ENCODE measurements at regions not wholly inside any gene's neighbourhood (a gene's known extent, or its start where the extent isn't known, plus 50 kb on each side); places are given as distances from the start of the nearest gene placed in this dataset.

- ATAC-seq (no peak), DNase-seq (ENCODE audit: low spot score) (no peak)
- peaks cover 14% of the 10 kb centered on the region for H3K9me3 Mint-ChIP-seq
- H3K27ac Mint-ChIP-seq, result no peak overlapping the region
- peaks cover 6% of the 10 kb centered on the region for H3K36me3 Mint-ChIP-seq
- H3K4me1 Mint-ChIP-seq (ENCODE audit: low read depth in 2 of 2), result no peaks in the 10 kb centered on the region
- no peaks in the 10 kb centered on the region for H3K27me3 Mint-ChIP-seq
- no peak overlapping the region for H3K4me3 Mint-ChIP-seq
Observed at GRCh38 chr4:160810424-160810823, 1353.4 kb downstream of the FSTL5 start.

GRCh38 chr4:160810941-160811340 is 1352.9 kb downstream of the FSTL5 start:
- Mint-ChIP-seq H3K4me3 (no peak overlapping the region), H3K9me3 (peaks cover 14% of the 10 kb centered on the region), H3K27ac (no peak overlapping the region), H3K27me3 (no peaks in the 10 kb centered on the region), H3K36me3 (peaks cover 6% of the 10 kb centered on the region), H3K4me1 (ENCODE audit: low read depth in 2 of 2) (no peaks in the 10 kb centered on the region)
- ATAC-seq (no peak), DNase-seq (ENCODE audit: low spot score) (no peak)

GRCh38 chr4:160811956-160812355 is 1351.8 kb downstream of the FSTL5 start:
- DNase-seq (ENCODE audit: low spot score), result no peak
- Mint-ChIP-seq H3K4me3 (no peak overlapping the region), H3K27ac (no peak overlapping the region), H3K27me3 (no peaks in the 10 kb centered on the region), H3K4me1 (ENCODE audit: low read depth in 2 of 2) (no peaks in the 10 kb centered on the region), H3K36me3 (peaks cover 6% of the 10 kb centered on the region), H3K9me3 (peaks cover 12% of the 10 kb centered on the region)
- no peak for ATAC-seq

- no peaks in the 10 kb centered on the region for H3K36me3 Mint-ChIP-seq
- ATAC-seq (no peak), DNase-seq (ENCODE audit: low spot score) (no peak)
- H3K27ac Mint-ChIP-seq, result no peak overlapping the region
- H3K27me3 Mint-ChIP-seq, result no peaks in the 10 kb centered on the region
- H3K4me3 Mint-ChIP-seq, result no peak overlapping the region
- peaks cover 7% of the 10 kb centered on the region for H3K9me3 Mint-ChIP-seq
- H3K4me1 Mint-ChIP-seq (ENCODE audit: low read depth in 2 of 2), result no peaks in the 10 kb centered on the region
Observed at GRCh38 chr4:160814726-160815125, 1349.1 kb downstream of the FSTL5 start.

GRCh38 chr4:160818571-160818970 is 1345.2 kb downstream of the FSTL5 start:
- Mint-ChIP-seq H3K4me1 (ENCODE audit: low read depth in 2 of 2) (no peaks in the 10 kb centered on the region), H3K27ac (no peak overlapping the region), H3K4me3 (no peak overlapping the region), H3K27me3 (no peaks in the 10 kb centered on the region), H3K9me3 (peaks cover 17% of the 10 kb centered on the region), H3K36me3 (peaks cover 7% of the 10 kb centered on the region)
- no peak for ATAC-seq
- DNase-seq (ENCODE audit: low spot score), result no peak

- Mint-ChIP-seq H3K9me3 (peaks cover 15% of the 10 kb centered on the region), H3K4me3 (no peak overlapping the region), H3K27me3 (no peaks in the 10 kb centered on the region), H3K4me1 (ENCODE audit: low read depth in 2 of 2) (no peaks in the 10 kb centered on the region), H3K36me3 (peaks cover 7% of the 10 kb centered on the region), H3K27ac (no peak overlapping the region)
- DNase-seq (ENCODE audit: low spot score), result no peak
- ATAC-seq, result no peak
Observed at GRCh38 chr4:160819791-160820190, 1344.0 kb downstream of the FSTL5 start.

GRCh38 chr4:160824481-160824880 is 1339.3 kb downstream of the FSTL5 start:
- H3K9me3 Mint-ChIP-seq, result peaks cover 22% of the 10 kb centered on the region
- DNase-seq (ENCODE audit: low spot score), result no peak
- no peak overlapping the region for H3K27ac Mint-ChIP-seq
- H3K36me3 Mint-ChIP-seq, result peaks cover 7% of the 10 kb centered on the region
- H3K4me3 Mint-ChIP-seq, result no peak overlapping the region
- H3K27me3 Mint-ChIP-seq, result no peaks in the 10 kb centered on the region
- no peaks in the 10 kb centered on the region for H3K4me1 Mint-ChIP-seq (ENCODE audit: low read depth in 2 of 2)
- no peak for ATAC-seq

GRCh38 chr4:160825644-160826338 is 1338.0 kb downstream of the FSTL5 start:
- ATAC-seq, result no peak
- H3K36me3 Mint-ChIP-seq, result peaks cover 7% of the 10 kb centered on the region
- no peak for DNase-seq (ENCODE audit: low spot score)
- no peak overlapping the region for H3K4me3 Mint-ChIP-seq
- H3K4me1 Mint-ChIP-seq (ENCODE audit: low read depth in 2 of 2), result no peaks in the 10 kb centered on the region
- H3K27me3 Mint-ChIP-seq, result no peaks in the 10 kb centered on the region
- H3K9me3 Mint-ChIP-seq, result peaks cover 17% of the 10 kb centered on the region
- H3K27ac Mint-ChIP-seq, result no peak overlapping the region

- peaks cover 7% of the 10 kb centered on the region for H3K36me3 Mint-ChIP-seq
Observed at GRCh38 chr4:160826339-160826679, 1337.5 kb downstream of the FSTL5 start.

GRCh38 chr4:160831165-160831922 is 1332.5 kb downstream of the FSTL5 start:
- DNase-seq (ENCODE audit: low spot score) (no peak), ATAC-seq (no peak)
- peaks cover 7% of the 10 kb centered on the region for H3K9me3 Mint-ChIP-seq
- H3K4me1 Mint-ChIP-seq (ENCODE audit: low read depth in 2 of 2), result no peaks in the 10 kb centered on the region
- no peak overlapping the region for H3K4me3 Mint-ChIP-seq
- no peak overlapping the region for H3K27ac Mint-ChIP-seq
- H3K27me3 Mint-ChIP-seq, result no peaks in the 10 kb centered on the region
- H3K36me3 Mint-ChIP-seq, result no peaks in the 10 kb centered on the region

More at GRCh38 chr4:160826339-160826679, 1337.5 kb downstream of the FSTL5 start:
- DNase-seq (ENCODE audit: low spot score) (no peak), ATAC-seq (no peak)
- peaks cover 14% of the 10 kb centered on the region for H3K9me3 Mint-ChIP-seq
- no peak overlapping the region for H3K27ac Mint-ChIP-seq
- no peaks in the 10 kb centered on the region for H3K27me3 Mint-ChIP-seq
- H3K4me1 Mint-ChIP-seq (ENCODE audit: low read depth in 2 of 2), result no peaks in the 10 kb centered on the region
- H3K4me3 Mint-ChIP-seq, result no peak overlapping the region

GRCh38 chr4:160835789-160836188 is 1328.0 kb downstream of the FSTL5 start:
- no peak overlapping the region for H3K27ac Mint-ChIP-seq
- H3K4me1 Mint-ChIP-seq (ENCODE audit: low read depth in 2 of 2), result no peaks in the 10 kb centered on the region
- H3K36me3 Mint-ChIP-seq, result no peaks in the 10 kb centered on the region
- DNase-seq (ENCODE audit: low spot score) (no peak), ATAC-seq (no peak)
- H3K4me3 Mint-ChIP-seq, result no peak overlapping the region
- peaks cover 3% of the 10 kb centered on the region for H3K9me3 Mint-ChIP-seq
- no peaks in the 10 kb centered on the region for H3K27me3 Mint-ChIP-seq

- no peaks in the 10 kb centered on the region for H3K27me3 Mint-ChIP-seq
- ATAC-seq, result no peak
- no peak for DNase-seq (ENCODE audit: low spot score)
- no peak overlapping the region for H3K4me3 Mint-ChIP-seq
- no peak overlapping the region for H3K27ac Mint-ChIP-seq
- H3K36me3 Mint-ChIP-seq, result no peaks in the 10 kb centered on the region
- no peaks in the 10 kb centered on the region for H3K4me1 Mint-ChIP-seq (ENCODE audit: low read depth in 2 of 2)
- peaks cover 7% of the 10 kb centered on the region for H3K9me3 Mint-ChIP-seq
Observed at GRCh38 chr4:160836431-160836830, 1327.4 kb downstream of the FSTL5 start.

GRCh38 chr4:160846121-160846520 is 1317.7 kb downstream of the FSTL5 start:
- Mint-ChIP-seq H3K36me3 (no peaks in the 10 kb centered on the region), H3K9me3 (peaks cover 16% of the 10 kb centered on the region), H3K27ac (no peak overlapping the region), H3K4me1 (ENCODE audit: low read depth in 2 of 2) (no peaks in the 10 kb centered on the region), H3K27me3 (no peaks in the 10 kb centered on the region), H3K4me3 (no peak overlapping the region)
- no peak for DNase-seq (ENCODE audit: low spot score)
- no peak for ATAC-seq

- no peak for DNase-seq (ENCODE audit: low spot score)
- Mint-ChIP-seq H3K27me3 (no peaks in the 10 kb centered on the region), H3K4me3 (no peak overlapping the region), H3K9me3 (peaks cover 15% of the 10 kb centered on the region), H3K36me3 (no peaks in the 10 kb centered on the region), H3K27ac (no peak overlapping the region), H3K4me1 (ENCODE audit: low read depth in 2 of 2) (no peaks in the 10 kb centered on the region)
- ATAC-seq, result no peak
Observed at GRCh38 chr4:160847228-160847627, 1316.6 kb downstream of the FSTL5 start.

Measured in natural killer cell treated with Interleukin-12 subunit alpha and Interleukin-12 subunit beta and Interleukin-15 and Interleukin-18, amount 100 ng/mL, for 72 hours (primary cell).